GM12892 (cell line): ENCODE measurements at regions not wholly inside any gene's neighbourhood (a gene's known extent, or its start where the extent isn't known, plus 50 kb on each side); places are given as distances from the start of the nearest gene placed in this dataset.

Source experiments
- DNase-seq: peaks from one replicate; pipeline ENCODE4 v3.0.0; 2011; ENCODE audit not compliant: insufficient read length
- FAIRE-seq: peaks from 2 replicates; lab custom pipeline; 2011; peaks lifted over from hg19 to GRCh38; lab: Jason Lieb, UNC
- POLR2A ChIP-seq: IDR thresholded peaks from 2 replicates; pipeline ENCODE4 v1.6.1; 2011; ENCODE audit warnings: low read depth, low read length, control low read depth
- POLR2AphosphoS5 ChIP-seq: IDR thresholded peaks from 2 replicates; pipeline ENCODE4 v1.6.1; 2011; ENCODE audit warnings: low read depth, low read length, control low read depth
- TAF1 ChIP-seq: IDR thresholded peaks from 2 replicates; pipeline ENCODE4 v1.6.1; 2011; ENCODE audit warnings: low read depth, mild to moderate bottlenecking, control low read depth, low read length, borderline replicate concordance

DNA sequence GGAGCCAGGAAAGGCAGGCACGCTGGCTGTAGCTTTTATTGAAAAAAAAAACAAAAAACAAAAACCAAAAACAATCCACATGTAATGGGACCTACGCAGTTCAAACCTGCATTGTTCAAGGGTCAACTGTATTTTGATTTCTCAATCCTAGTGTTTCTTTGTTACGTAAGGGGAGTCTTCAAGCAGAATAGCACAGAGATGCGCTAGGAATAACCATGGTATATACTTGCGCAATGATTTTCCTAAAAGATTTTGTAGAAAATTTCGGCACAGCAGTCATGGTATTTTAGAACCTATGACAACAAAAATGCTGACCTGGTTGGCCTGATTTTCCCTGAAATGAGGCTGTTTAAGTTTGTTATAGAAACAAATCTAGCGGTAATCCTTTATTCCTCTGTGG, 1110.5 kb upstream of the WWC1 start:
- TF ChIP-seq TAF1, result no peak
- TF ChIP-seq POLR2A, result no peak
- no peak for TF ChIP-seq POLR2AphosphoS5
- no peak for FAIRE-seq
- no peak for DNase-seq

- DNase-seq (no peak), FAIRE-seq (no peak)
- TF ChIP-seq POLR2AphosphoS5 (no peak), TAF1 (no peak), POLR2A (no peak)
Observed at GRCh38 chr5:167205881-167206280, 1085.6 kb upstream of the WWC1 start.

- FAIRE-seq, result no peak
- no peak for DNase-seq
- TF ChIP-seq TAF1, result no peak
Observed at GRCh38 chr5:167207081-167207480, 1084.4 kb upstream of the WWC1 start.

- TF ChIP-seq POLR2A, result no peak
- no peak for TF ChIP-seq POLR2AphosphoS5
- no peak for TF ChIP-seq TAF1
- FAIRE-seq, result no peak
- no peak for DNase-seq
Observed at GRCh38 chr5:167208911-167209310, 1082.5 kb upstream of the WWC1 start.

GRCh38 chr5:167217097-167217743, 1074.2 kb upstream of the WWC1 start:
- DNase-seq, result no peak
- no peak for FAIRE-seq
- no peak for TF ChIP-seq POLR2AphosphoS5
- no peak for TF ChIP-seq POLR2A
- no peak for TF ChIP-seq TAF1

DNA sequence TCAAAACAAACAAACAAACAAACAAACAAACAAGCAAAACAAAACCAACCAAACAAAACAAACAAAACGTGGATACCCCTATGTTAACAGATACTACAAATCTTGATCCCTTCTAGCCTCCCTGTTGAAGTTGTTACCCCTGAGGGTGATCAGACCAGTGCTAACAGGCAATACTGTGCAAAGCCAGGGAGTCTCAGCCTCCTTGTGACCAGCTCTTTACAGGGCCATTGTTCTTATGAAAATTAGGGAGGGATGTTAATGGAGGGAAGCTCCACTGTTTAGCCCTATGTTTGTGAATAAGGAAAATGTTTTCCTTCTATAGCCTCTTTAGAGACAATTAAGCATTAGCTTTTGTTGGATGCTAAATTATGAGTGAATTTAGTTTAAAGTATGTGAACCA, 1072.1 kb upstream of the WWC1 start:
- TF ChIP-seq TAF1 (no peak), POLR2A (no peak), POLR2AphosphoS5 (no peak)
- DNase-seq (no peak), FAIRE-seq (no peak)

DNA sequence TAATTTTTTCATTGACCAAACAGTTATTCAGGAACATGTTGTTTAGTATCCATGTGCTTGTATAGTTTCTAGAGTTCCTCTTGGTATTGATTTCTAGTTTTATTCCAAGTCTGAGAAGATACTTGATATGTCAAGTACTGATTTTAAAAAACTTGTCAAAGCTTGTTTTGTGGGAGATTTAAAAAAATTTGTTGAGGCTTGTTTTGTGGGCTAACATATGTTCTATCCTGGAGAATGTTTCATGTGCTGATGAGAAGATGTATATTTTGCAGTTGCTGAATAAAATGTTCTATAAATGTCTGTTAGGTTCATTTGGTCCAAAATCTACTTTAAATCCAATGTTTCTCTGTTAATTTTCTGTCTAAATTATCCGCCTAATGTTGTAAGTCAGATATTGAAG, 1065.1 kb upstream of the WWC1 start:
- no peak for TF ChIP-seq TAF1
- TF ChIP-seq POLR2A, result no peak
- TF ChIP-seq POLR2AphosphoS5, result no peak
- DNase-seq (no peak), FAIRE-seq (no peak)

GRCh38 chr5:167228134-167228533, 1063.3 kb upstream of the WWC1 start:
- no peak for TF ChIP-seq POLR2A
- no peak for TF ChIP-seq POLR2AphosphoS5
- no peak for TF ChIP-seq TAF1
- no peak for FAIRE-seq

DNA sequence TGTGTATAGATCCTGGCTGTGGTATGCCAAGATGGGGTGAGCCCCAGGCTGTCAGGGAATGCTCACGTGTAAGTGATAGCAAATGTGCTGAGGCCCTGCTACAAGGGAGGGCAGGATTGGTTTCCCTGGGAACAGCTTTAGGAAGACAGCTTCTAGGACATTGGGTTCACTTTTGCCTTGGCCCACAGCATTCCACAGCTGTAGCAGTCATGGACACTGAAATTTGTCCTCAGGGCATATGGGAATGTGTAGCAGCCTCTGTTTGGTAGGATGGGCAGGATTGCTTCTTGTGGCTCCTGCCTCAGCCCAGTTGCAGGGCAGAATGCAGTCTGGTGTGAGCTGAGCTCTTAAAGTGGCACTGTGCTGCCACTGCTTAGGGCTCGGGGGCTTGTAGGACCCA, 1061.7 kb upstream of the WWC1 start:
- FAIRE-seq, result no peak
- no peak for DNase-seq

More at GRCh38 chr5:167228134-167228533, 1063.3 kb upstream of the WWC1 start:
- DNase-seq, result no peak

GRCh38 chr5:167230414-167230813, 1061.0 kb upstream of the WWC1 start:
- FAIRE-seq (no peak), DNase-seq (no peak)
- TF ChIP-seq TAF1, result no peak
- TF ChIP-seq POLR2AphosphoS5, result no peak
- no peak for TF ChIP-seq POLR2A

More for the DNA sequence above, 1061.7 kb upstream of the WWC1 start:
- TF ChIP-seq TAF1, result no peak
- no peak for TF ChIP-seq POLR2A
- no peak for TF ChIP-seq POLR2AphosphoS5

- no peak for FAIRE-seq
- TF ChIP-seq TAF1 (no peak), POLR2AphosphoS5 (no peak), POLR2A (no peak)
Observed at GRCh38 chr5:167232675-167233311, 1058.7 kb upstream of the WWC1 start.

GRCh38 chr5:167233507-167234220, 1057.8 kb upstream of the WWC1 start:
- DNase-seq (no peak), FAIRE-seq (no peak)
- TF ChIP-seq POLR2AphosphoS5 (no peak), POLR2A (no peak), TAF1 (no peak)

More at GRCh38 chr5:167232675-167233311, 1058.7 kb upstream of the WWC1 start:
- DNase-seq, result no peak
